CD4-positive, alpha-beta memory T cell (primary cell): ENCODE measurements at regions not wholly inside any gene's neighbourhood (a gene's known extent, or its start where the extent isn't known, plus 50 kb on each side); places are given as distances from the start of the nearest gene placed in this dataset.

Experiments
- CTCF ChIA-PET: fragments of 350-600 bp; sonication (Branson Sonifier 250); formaldehyde crosslinking; loops from one replicate; lab custom pipeline; 2021; ENCODE audit warnings: inconsistent platforms; ENCODE audit not compliant: partially characterized antibody; lab: Charles Lee
- POLR2A ChIA-PET: fragments of 350-600 bp; sonication (Branson Sonifier 250); formaldehyde crosslinking; loops from one replicate; lab custom pipeline; 2021; ENCODE audit not compliant: partially characterized antibody; lab: Charles Lee
- DNase-seq, 5 donors: peaks; one replicate each; pipeline versions ENCODE4 v3.0.0 to v3.0.0-alpha.2; 2020 to 2022; ENCODE audit warnings: mixed read lengths in 1 of 5
- H3K27ac ChIP-seq: one replicate; pipeline ENCODE4 v1.7.0; 2013; ENCODE audit warnings: low read depth, low read length
- H3K27me3 ChIP-seq: 2 replicates; pipeline ENCODE4 v1.7.0; 2013; ENCODE audit warnings: mild to moderate bottlenecking, low read length, moderate library complexity; ENCODE audit not compliant: insufficient read depth
- H3K36me3 ChIP-seq: 2 replicates; pipeline ENCODE4 v1.7.0; 2013; ENCODE audit warnings: mild to moderate bottlenecking, low read length, moderate library complexity; ENCODE audit not compliant: insufficient read depth
- H3K4me1 ChIP-seq: 2 replicates; pipeline ENCODE4 v1.7.0; 2013; ENCODE audit warnings: mild to moderate bottlenecking, low read length, moderate library complexity; ENCODE audit not compliant: insufficient read depth
- H3K4me3 ChIP-seq, 2 donors: one replicate each; pipeline ENCODE4 v1.7.0; 2013; ENCODE audit warnings: low read length in 2 of 2, mild to moderate bottlenecking in 1 of 2
- H3K9me3 ChIP-seq, 2 donors: one replicate each; pipeline ENCODE4 v1.7.0; 2013; ENCODE audit warnings: low read length in 2 of 2, control low read depth in 1 of 2; ENCODE audit not compliant: control insufficient read depth in 1 of 2
- H3K27ac Mint-ChIP-seq, 7 donors: one replicate each; pipeline ENCODE4 v1.8.0; 2020 to 2021; ENCODE audit warnings: mixed read lengths in 7 of 7, mild to moderate bottlenecking in 6 of 7, inconsistent platforms in 3 of 7, moderate library complexity in 3 of 7
- H3K27me3 Mint-ChIP-seq, 2 donors: one replicate each; pipeline ENCODE4 v1.8.0; 2020 to 2021; ENCODE audit warnings: mixed read lengths in 2 of 2
- H3K36me3 Mint-ChIP-seq, 2 donors: one replicate each; pipeline ENCODE4 v1.8.0; 2020 to 2021; ENCODE audit warnings: mixed read lengths in 2 of 2, inconsistent platforms in 1 of 2, mild to moderate bottlenecking in 1 of 2
- H3K4me1 Mint-ChIP-seq, 4 donors: one replicate each; pipeline ENCODE4 v1.8.0; 2020 to 2021; ENCODE audit warnings: mixed read lengths in 4 of 4, mild to moderate bottlenecking in 1 of 4
- H3K4me3 Mint-ChIP-seq, 8 donors: one replicate each; pipeline ENCODE4 v1.8.0; 2020 to 2021; ENCODE audit warnings: mixed read lengths in 8 of 8, mild to moderate bottlenecking in 7 of 8, moderate library complexity in 6 of 8, inconsistent platforms in 3 of 8
- H3K9me3 Mint-ChIP-seq, 8 donors: one replicate each; pipeline ENCODE4 v1.8.0; 2020 to 2021; ENCODE audit warnings: mixed read lengths in 8 of 8, mild to moderate bottlenecking in 5 of 8, inconsistent platforms in 3 of 8, moderate library complexity in 1 of 8
- intact Hi-C: fragments of 100-400 bp; cut with micrococcal nuclease; formaldehyde crosslinking; loops from one replicate; pipeline ENCODE4 v1.15.1; 2023

- H3K36me3 ChIP-seq: no peaks in the 10 kb centered on the region
- Mint-ChIP-seq H3K9me3 (peaks cover 0 to 30% (median 22%) of the 10 kb centered on the region in 8 donors), H3K4me1 (peaks cover 0 to 8% (median 4%) of the 10 kb centered on the region in 4 donors), H3K27me3 (no peaks in the 10 kb centered on the region), H3K36me3 (peaks cover 0 to 4% of the 10 kb centered on the region in 2 donors), H3K4me3 (peak overlapping the region; percentile 3 to 75 (median 47)), H3K27ac (peak overlapping the region in 3 of 7 donors; percentile 2 to 81 (median 5))
- no peaks in the 10 kb centered on the region for H3K9me3 ChIP-seq
- POLR2A ChIA-PET: no interaction called here
- no peaks in the 10 kb centered on the region for H3K4me1 ChIP-seq
- H3K27ac ChIP-seq: no peak overlapping the region
- DNase-seq: no peak
- H3K27me3 ChIP-seq: no peaks in the 10 kb centered on the region
- intact Hi-C loops: no loop called here
- CTCF ChIA-PET: no interaction called here
- peak overlapping the region in 1 of 2 donors; percentile 1 for H3K4me3 ChIP-seq
Measured at GRCh38 chr3:66889750-66890494, 108.2 kb upstream of the KBTBD8 start.

- Histone ChIP-seq H3K36me3 (no peaks in the 10 kb centered on the region), H3K9me3 (no peaks in the 10 kb centered on the region), H3K4me1 (no peaks in the 10 kb centered on the region), H3K27ac (no peak overlapping the region), H3K27me3 (no peaks in the 10 kb centered on the region), H3K4me3 (no peak overlapping the region)
- CTCF ChIA-PET: no interaction called here
- H3K9me3 Mint-ChIP-seq: peaks cover 0 to 92% (median 77%) of the 10 kb centered on the region in 8 donors
- no peak for DNase-seq
- POLR2A ChIA-PET: no interaction called here
- H3K36me3 Mint-ChIP-seq: peaks cover 18 to 22% of the 10 kb centered on the region in 2 donors
- H3K4me1 Mint-ChIP-seq: peaks cover 0 to 2% (median 0%) of the 10 kb centered on the region in 4 donors
- intact Hi-C loops: no loop called here
- H3K27me3 Mint-ChIP-seq: peaks cover 0 to 3% of the 10 kb centered on the region in 2 donors
- no peak overlapping the region for H3K4me3 Mint-ChIP-seq
- H3K27ac Mint-ChIP-seq: no peak overlapping the region
Measured at GRCh38 chr3:66898155-66898554, 100.0 kb upstream of the KBTBD8 start.

GRCh38 chr3:66904336-66904735 lies 93.8 kb upstream of the KBTBD8 start:
- H3K9me3 Mint-ChIP-seq: peaks cover 0 to 58% (median 37%) of the 10 kb centered on the region in 8 donors
- POLR2A ChIA-PET: no interaction called here
- intact Hi-C loops: no loop called here

GRCh38 chr3:66904831-66905493 lies 93.1 kb upstream of the KBTBD8 start:
- Histone ChIP-seq H3K27me3 (no peaks in the 10 kb centered on the region), H3K9me3 (no peaks in the 10 kb centered on the region), H3K36me3 (no peaks in the 10 kb centered on the region), H3K4me3 (no peak overlapping the region), H3K4me1 (no peaks in the 10 kb centered on the region), H3K27ac (no peak overlapping the region)
- Mint-ChIP-seq H3K27ac (no peak overlapping the region), H3K9me3 (peaks cover 0 to 56% (median 33%) of the 10 kb centered on the region in 8 donors), H3K4me3 (no peak overlapping the region), H3K4me1 (no peaks in the 10 kb centered on the region), H3K36me3 (peaks cover 8 to 11% of the 10 kb centered on the region in 2 donors), H3K27me3 (peaks cover 4 to 19% of the 10 kb centered on the region in 2 donors)
- ChIA-PET POLR2A (no interaction called here), CTCF (interaction anchor here (1.1 kb wide), 1 partner anchor 8 kb away, joined by 3 read pairs; no protein-coding TSS in a partner anchor)
- intact Hi-C loops: no loop called here
- DNase-seq: no peak

More at GRCh38 chr3:66904336-66904735, 93.8 kb upstream of the KBTBD8 start:
- no peaks in the 10 kb centered on the region for H3K4me1 Mint-ChIP-seq
- H3K27ac Mint-ChIP-seq: no peak overlapping the region
- CTCF ChIA-PET: interaction anchor here (1.1 kb wide), 1 partner anchor 9 kb away, joined by 3 read pairs; no protein-coding TSS in a partner anchor
- H3K27me3 ChIP-seq: no peaks in the 10 kb centered on the region
- no peak overlapping the region for H3K27ac ChIP-seq
- no peaks in the 10 kb centered on the region for H3K36me3 ChIP-seq
- no peak overlapping the region for H3K4me3 ChIP-seq
- H3K36me3 Mint-ChIP-seq: peaks cover 10 to 11% of the 10 kb centered on the region in 2 donors
- DNase-seq: no peak
- no peak overlapping the region for H3K4me3 Mint-ChIP-seq
- no peaks in the 10 kb centered on the region for H3K9me3 ChIP-seq
- H3K27me3 Mint-ChIP-seq: peaks cover 4 to 19% of the 10 kb centered on the region in 2 donors
- H3K4me1 ChIP-seq: no peaks in the 10 kb centered on the region

- H3K27ac ChIP-seq: no peak overlapping the region
- peaks cover 0 to 41% (median 22%) of the 10 kb centered on the region in 8 donors for H3K9me3 Mint-ChIP-seq
- H3K36me3 ChIP-seq: no peaks in the 10 kb centered on the region
- intact Hi-C loops: no loop called here
- no peak overlapping the region for H3K27ac Mint-ChIP-seq
- H3K4me3 ChIP-seq: no peak overlapping the region
- no peak overlapping the region for H3K4me3 Mint-ChIP-seq
- ChIA-PET CTCF (no interaction called here), POLR2A (no interaction called here)
- H3K36me3 Mint-ChIP-seq: peaks cover 3 to 6% of the 10 kb centered on the region in 2 donors
- no peaks in the 10 kb centered on the region for H3K27me3 ChIP-seq
- no peaks in the 10 kb centered on the region for H3K4me1 Mint-ChIP-seq
- no peak for DNase-seq
- no peaks in the 10 kb centered on the region for H3K4me1 ChIP-seq
- H3K27me3 Mint-ChIP-seq: peaks cover 4 to 18% of the 10 kb centered on the region in 2 donors
- no peaks in the 10 kb centered on the region for H3K9me3 ChIP-seq
Measured at GRCh38 chr3:66907136-66907535, 91.0 kb upstream of the KBTBD8 start.

GRCh38 chr3:66910266-66911055 lies 87.6 kb upstream of the KBTBD8 start:
- H3K9me3 Mint-ChIP-seq: peaks cover 0 to 48% (median 35%) of the 10 kb centered on the region in 8 donors
- ChIA-PET CTCF (no interaction called here), POLR2A (no interaction called here)
- Histone ChIP-seq H3K4me1 (no peaks in the 10 kb centered on the region), H3K9me3 (no peaks in the 10 kb centered on the region), H3K36me3 (no peaks in the 10 kb centered on the region), H3K27me3 (no peaks in the 10 kb centered on the region), H3K4me3 (no peak overlapping the region), H3K27ac (no peak overlapping the region)
- intact Hi-C loops: no loop called here
- no peak overlapping the region for H3K27ac Mint-ChIP-seq
- no peaks in the 10 kb centered on the region for H3K4me1 Mint-ChIP-seq
- H3K27me3 Mint-ChIP-seq: peaks cover 2 to 14% of the 10 kb centered on the region in 2 donors
- no peak for DNase-seq
- no peak overlapping the region for H3K4me3 Mint-ChIP-seq
- H3K36me3 Mint-ChIP-seq: peaks cover 4 to 5% of the 10 kb centered on the region in 2 donors

- H3K4me1 Mint-ChIP-seq: no peaks in the 10 kb centered on the region
- no peaks in the 10 kb centered on the region for H3K36me3 ChIP-seq
- H3K9me3 ChIP-seq: no peaks in the 10 kb centered on the region
- intact Hi-C loops: no loop called here
- no peaks in the 10 kb centered on the region for H3K27me3 ChIP-seq
- H3K27ac Mint-ChIP-seq: no peak overlapping the region
- H3K4me1 ChIP-seq: no peaks in the 10 kb centered on the region
- peaks cover 3 to 62% (median 40%) of the 10 kb centered on the region in 8 donors for H3K9me3 Mint-ChIP-seq
- ChIA-PET POLR2A (no interaction called here), CTCF (interaction anchor here (0.8 kb wide), 1 partner anchor 11 kb away, joined by 3 read pairs; no protein-coding TSS in a partner anchor)
- DNase-seq: no peak
- H3K36me3 Mint-ChIP-seq: peaks cover 5 to 8% of the 10 kb centered on the region in 2 donors
- no peak overlapping the region for H3K4me3 ChIP-seq
- H3K4me3 Mint-ChIP-seq: no peak overlapping the region
- no peak overlapping the region for H3K27ac ChIP-seq
- peaks cover 0 to 10% of the 10 kb centered on the region in 2 donors for H3K27me3 Mint-ChIP-seq
Measured at GRCh38 chr3:66912306-66912705, 85.8 kb upstream of the KBTBD8 start.
